Caco-2 (cell line): ENCODE measurements at regions not wholly inside any gene's neighbourhood (a gene's known extent, or its start where the extent isn't known, plus 50 kb on each side); places are given as distances from the start of the nearest gene placed in this dataset.

Experiments
- BruUV-seq: library from RNA; stranded (reverse); fragments of 400-500 nt; replicated peaks from 2 replicates; lab custom pipeline; 2021; lab: Mats Ljungman, UMichigan
- CTCF ChIA-PET: fragments of 300-600 bp; sonication (Branson Sonifier 250); formaldehyde crosslinking; loops from one replicate; lab custom pipeline; 2022; ENCODE audit warnings: antibody characterized with exemption; lab: Charles Lee
- POLR2A ChIA-PET: fragments of 300-600 bp; sonication (Branson Sonifier 250); formaldehyde crosslinking; loops from one replicate; lab custom pipeline; 2022; ENCODE audit warnings: antibody characterized with exemption; lab: Charles Lee
- DNase-seq, 2 experiments: peaks; one replicate each; pipeline versions ENCODE4 v3.0.0 to v3.0.0-alpha.2; 2020 to 2022
- H3K27me3 ChIP-seq: replicated peaks from 2 replicates; pipeline ENCODE4 v1.6.0; 2011; ENCODE audit warnings: low read length; ENCODE audit not compliant: control insufficient read depth, insufficient read depth
- H3K36me3 ChIP-seq: 2 replicates; pipeline ENCODE4 v1.5.1; 2011; ENCODE audit warnings: low read length; ENCODE audit not compliant: control insufficient read depth, insufficient read depth
- H3K4me1 ChIP-seq: fragments of 250-450 bp; sonication (Bioruptor Pico); 2 replicates; pipeline ENCODE4 v1.5.1; 2020; ENCODE audit warnings: mild to moderate bottlenecking
- H3K4me3 ChIP-seq: 2 replicates; pipeline ENCODE4 v1.5.1; 2011; ENCODE audit warnings: low read depth, mild to moderate bottlenecking, control low read depth, low read length
- H3K9me3 ChIP-seq: fragments of 250-450 bp; sonication (Bioruptor Pico); 2 replicates; pipeline ENCODE4 v1.5.1; 2020; ENCODE audit warnings: mild to moderate bottlenecking, moderate library complexity
- H3K27ac Mint-ChIP-seq: one replicate; pipeline ENCODE4 v1.8.0; 2022; ENCODE audit warnings: mixed read lengths; ENCODE audit not compliant: unreplicated experiment
- H3K27me3 Mint-ChIP-seq: one replicate; pipeline ENCODE4 v1.8.0; 2022; ENCODE audit warnings: mixed read lengths; ENCODE audit not compliant: insufficient read depth, unreplicated experiment
- H3K36me3 Mint-ChIP-seq: one replicate; pipeline ENCODE4 v1.8.0; 2022; ENCODE audit warnings: mild to moderate bottlenecking, mixed read lengths; ENCODE audit not compliant: insufficient read depth, unreplicated experiment
- H3K4me1 Mint-ChIP-seq: one replicate; pipeline ENCODE4 v1.8.0; 2022; ENCODE audit warnings: low read depth, mixed read lengths; ENCODE audit not compliant: unreplicated experiment
- H3K4me3 Mint-ChIP-seq: one replicate; pipeline ENCODE4 v1.8.0; 2022; ENCODE audit warnings: mild to moderate bottlenecking, moderate library complexity, mixed read lengths; ENCODE audit not compliant: unreplicated experiment
- H3K9me3 Mint-ChIP-seq: one replicate; pipeline ENCODE4 v1.8.0; 2022; ENCODE audit warnings: mixed read lengths; ENCODE audit not compliant: unreplicated experiment
- intact Hi-C: fragments of 100-400 bp; cut with micrococcal nuclease; formaldehyde crosslinking; loops from one replicate; pipeline ENCODE4 v1.10.0; 2022; ENCODE audit not compliant: unreplicated experiment
- TF ChIP-seq, protein P1 (sequence below), 2 experiments: fragments of 200-600 bp in 1 of 2; IDR thresholded peaks; 1 replicate in 1 of 2; 2 replicates in 1 of 2; pipeline versions ENCODE4 v1.5.1 to v1.8.0; 2011 to 2022; ENCODE audit warnings: antibody characterized with exemption in 1 of 2, control low read depth in 1 of 2, inconsistent platforms in 1 of 2, low read depth in 1 of 2, low read length in 1 of 2, mild to moderate bottlenecking in 1 of 2, moderate library complexity in 1 of 2; ENCODE audit not compliant: insufficient read depth in 1 of 2, severe bottlenecking in 1 of 2, unreplicated experiment in 1 of 2

DNA sequence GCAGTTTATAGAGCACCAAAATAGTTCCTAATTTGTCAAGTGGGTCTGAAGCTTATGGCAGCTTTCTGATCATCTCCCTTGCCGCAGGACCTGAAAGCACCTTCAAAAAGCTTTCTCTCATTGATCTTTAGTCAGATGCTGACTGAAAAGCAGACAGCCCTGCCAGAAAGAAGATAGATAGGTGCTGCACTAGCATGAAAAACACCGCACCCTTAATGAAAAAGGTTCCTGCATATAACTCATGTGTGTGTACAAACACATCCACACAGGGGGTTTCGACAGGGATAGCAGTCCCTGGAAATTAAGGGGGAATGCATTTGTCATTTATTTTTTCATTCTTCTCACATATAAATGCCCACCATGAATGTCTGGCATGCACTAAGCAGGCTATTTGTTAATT lies 361.7 kb upstream of the SNX7 start:
- Histone ChIP-seq H3K27me3 (no peaks in the 10 kb centered on the region), H3K36me3 (no peaks in the 10 kb centered on the region), H3K4me1 (no peaks in the 10 kb centered on the region), H3K4me3 (no peak overlapping the region), H3K9me3 (no peaks in the 10 kb centered on the region)
- no TSS peak for BruUV-seq
- TF ChIP-seq, protein P1, sequence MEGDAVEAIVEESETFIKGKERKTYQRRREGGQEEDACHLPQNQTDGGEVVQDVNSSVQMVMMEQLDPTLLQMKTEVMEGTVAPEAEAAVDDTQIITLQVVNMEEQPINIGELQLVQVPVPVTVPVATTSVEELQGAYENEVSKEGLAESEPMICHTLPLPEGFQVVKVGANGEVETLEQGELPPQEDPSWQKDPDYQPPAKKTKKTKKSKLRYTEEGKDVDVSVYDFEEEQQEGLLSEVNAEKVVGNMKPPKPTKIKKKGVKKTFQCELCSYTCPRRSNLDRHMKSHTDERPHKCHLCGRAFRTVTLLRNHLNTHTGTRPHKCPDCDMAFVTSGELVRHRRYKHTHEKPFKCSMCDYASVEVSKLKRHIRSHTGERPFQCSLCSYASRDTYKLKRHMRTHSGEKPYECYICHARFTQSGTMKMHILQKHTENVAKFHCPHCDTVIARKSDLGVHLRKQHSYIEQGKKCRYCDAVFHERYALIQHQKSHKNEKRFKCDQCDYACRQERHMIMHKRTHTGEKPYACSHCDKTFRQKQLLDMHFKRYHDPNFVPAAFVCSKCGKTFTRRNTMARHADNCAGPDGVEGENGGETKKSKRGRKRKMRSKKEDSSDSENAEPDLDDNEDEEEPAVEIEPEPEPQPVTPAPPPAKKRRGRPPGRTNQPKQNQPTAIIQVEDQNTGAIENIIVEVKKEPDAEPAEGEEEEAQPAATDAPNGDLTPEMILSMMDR (IDR thresholded peaks at IDR 0.05; ENCODE audit: insufficient read depth in 1 of 2, low read depth in 1 of 2, low read length in 1 of 2, severe bottlenecking in 1 of 2, unreplicated experiment in 1 of 2), result no peak
- POLR2A ChIA-PET, result no interaction called here
- CTCF ChIA-PET, result interaction anchor here (0.5 kb wide), 1 partner anchor 27 kb away, joined by 3 read pairs; no protein-coding TSS in a partner anchor
- intact Hi-C loops, result no loop called here
- Mint-ChIP-seq H3K36me3 (no peaks in the 10 kb centered on the region), H3K4me3 (no peak overlapping the region), H3K9me3 (no peaks in the 10 kb centered on the region), H3K4me1 (no peaks in the 10 kb centered on the region), H3K27me3 (no peaks in the 10 kb centered on the region), H3K27ac (no peak overlapping the region)
- no peak for DNase-seq

DNA sequence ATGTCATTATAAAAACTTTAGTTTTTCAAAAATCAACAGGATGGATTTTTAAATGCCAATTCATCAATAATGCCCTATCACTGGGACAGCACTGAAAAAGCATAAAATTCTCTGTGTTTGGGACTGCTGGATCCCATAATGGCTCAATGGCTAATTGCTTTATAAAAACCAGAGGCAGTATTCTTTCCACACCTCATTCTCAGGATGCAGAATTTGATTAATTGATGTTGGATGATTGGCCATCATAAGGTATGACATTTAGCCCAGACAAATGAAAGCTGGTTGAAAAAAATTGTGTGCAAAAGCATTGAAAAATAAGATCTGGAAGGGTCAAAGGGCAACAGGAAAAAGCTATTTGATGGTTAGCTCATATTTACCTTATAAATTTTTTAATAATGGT lies 362.2 kb upstream of the SNX7 start:
- no peak overlapping the region for H3K4me3 Mint-ChIP-seq
- TF ChIP-seq, protein P1 (IDR thresholded peaks at IDR 0.05; ENCODE audit: insufficient read depth in 1 of 2, low read depth in 1 of 2, low read length in 1 of 2, severe bottlenecking in 1 of 2, unreplicated experiment in 1 of 2), result no peak
- H3K9me3 Mint-ChIP-seq, result no peaks in the 10 kb centered on the region
- no TSS peak for BruUV-seq
- Histone ChIP-seq H3K36me3 (no peaks in the 10 kb centered on the region), H3K9me3 (no peaks in the 10 kb centered on the region), H3K4me3 (no peak overlapping the region), H3K27me3 (no peaks in the 10 kb centered on the region), H3K4me1 (no peaks in the 10 kb centered on the region)
- no peaks in the 10 kb centered on the region for H3K4me1 Mint-ChIP-seq
- ChIA-PET POLR2A (no interaction called here), CTCF (no interaction called here)
- H3K27ac Mint-ChIP-seq, result no peak overlapping the region
- intact Hi-C loops, result no loop called here
- H3K27me3 Mint-ChIP-seq, result no peaks in the 10 kb centered on the region
- H3K36me3 Mint-ChIP-seq, result no peaks in the 10 kb centered on the region
- DNase-seq, result no peak

DNA sequence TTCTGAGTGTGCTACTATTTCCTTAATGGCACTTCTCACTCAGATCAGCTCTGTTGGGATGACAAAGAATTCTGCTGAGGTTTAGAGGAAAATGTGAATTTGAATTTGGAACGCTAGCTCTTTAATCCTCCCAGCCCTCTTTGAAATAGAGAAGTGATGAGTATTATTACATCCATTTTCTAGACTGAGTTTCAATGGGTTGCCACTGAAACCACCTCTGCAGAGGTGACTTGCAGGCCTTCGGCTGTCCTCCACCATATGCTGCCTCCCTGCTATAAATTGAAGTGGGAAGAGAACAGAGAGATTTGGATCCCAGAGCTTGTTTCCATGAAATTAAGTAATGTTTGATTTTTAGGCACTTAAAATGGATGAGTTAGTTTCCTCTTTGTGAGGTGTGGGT lies 363.2 kb upstream of the SNX7 start:
- POLR2A ChIA-PET, result no interaction called here
- no TSS peak for BruUV-seq
- H3K27ac Mint-ChIP-seq, result no peak overlapping the region

More for the DNA sequence above, 363.2 kb upstream of the SNX7 start:
- Histone ChIP-seq H3K36me3 (no peaks in the 10 kb centered on the region), H3K4me3 (no peak overlapping the region), H3K27me3 (no peaks in the 10 kb centered on the region), H3K9me3 (no peaks in the 10 kb centered on the region), H3K4me1 (no peaks in the 10 kb centered on the region)
- H3K36me3 Mint-ChIP-seq, result no peaks in the 10 kb centered on the region
- H3K27me3 Mint-ChIP-seq, result no peaks in the 10 kb centered on the region
- H3K4me1 Mint-ChIP-seq, result no peaks in the 10 kb centered on the region
- no peak for DNase-seq
- TF ChIP-seq, protein P1 (IDR thresholded peaks at IDR 0.05; ENCODE audit: insufficient read depth in 1 of 2, low read depth in 1 of 2, low read length in 1 of 2, severe bottlenecking in 1 of 2, unreplicated experiment in 1 of 2), result no peak
- H3K9me3 Mint-ChIP-seq, result no peaks in the 10 kb centered on the region
- CTCF ChIA-PET, result no interaction called here
- H3K4me3 Mint-ChIP-seq, result no peak overlapping the region
- intact Hi-C loops, result no loop called here
